Sciatic nerve (tissue), 2 donors: ENCODE measurements at regions not wholly inside any gene's neighbourhood (a gene's known extent, or its start where the extent isn't known, plus 50 kb on each side); places are given as distances from the start of the nearest gene placed in this dataset.
A peak's percentile ranks its signal among the peaks of the same experiment; 100 is the strongest.

Source experiments
- ATAC-seq: fragments of 200-7000 bp; cut with Tn5 transposase; one replicate; pipeline ENCODE4 v1.9.1; 2020; ENCODE audit warnings: mild to moderate bottlenecking, moderate library complexity
- DNase-seq: peaks from one replicate; pipeline ENCODE4 v3.0.0-alpha.2; 2020; ENCODE audit warnings: low spot score
- intact Hi-C: fragments of 100-400 bp; cut with DNase I; formaldehyde crosslinking; loops from one replicate; pipeline ENCODE4 v1.14.2; 2022
- donor health status: DM: no; HTN: no; CAD: no.
- donor health status: DM: no; HTN: no; CAD: no.

DNA sequence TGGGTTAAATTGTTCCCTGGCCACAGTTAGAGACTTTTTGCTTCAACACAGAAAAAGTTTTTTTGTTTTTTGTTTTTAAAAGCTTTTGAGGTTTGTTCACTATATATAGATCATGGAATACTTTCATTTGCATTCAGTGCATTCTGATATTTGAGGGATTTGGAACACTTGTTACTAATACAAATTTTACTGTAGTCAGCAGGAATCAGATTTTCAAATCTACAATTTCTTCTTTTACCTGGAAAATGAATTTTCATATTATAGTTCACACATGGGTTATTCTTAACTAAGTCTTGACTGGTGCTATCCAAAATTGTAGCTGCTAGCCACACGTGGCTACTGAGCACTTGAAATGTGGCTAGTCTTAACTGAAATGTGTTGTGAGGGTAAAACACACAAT lies 142.0 kb downstream of the RMI1 start:
- no peak for DNase-seq
- ATAC-seq: no peak
- intact Hi-C loops: no loop called here

- no peak for DNase-seq
- ATAC-seq: no peak
- intact Hi-C loops: no loop called here
These were observed 143.2 kb downstream of the RMI1 start for GRCh38 chr9:84123648-84124406.

GRCh38 chr9:84125046-84125445 lies 144.4 kb downstream of the RMI1 start:
- DNase-seq (no peak), ATAC-seq (no peak)
- intact Hi-C loops: no loop called here

GRCh38 chr9:84129529-84129928 lies 148.9 kb downstream of the RMI1 start:
- no peak for ATAC-seq
- DNase-seq: no peak
- intact Hi-C loops: no loop called here

DNA sequence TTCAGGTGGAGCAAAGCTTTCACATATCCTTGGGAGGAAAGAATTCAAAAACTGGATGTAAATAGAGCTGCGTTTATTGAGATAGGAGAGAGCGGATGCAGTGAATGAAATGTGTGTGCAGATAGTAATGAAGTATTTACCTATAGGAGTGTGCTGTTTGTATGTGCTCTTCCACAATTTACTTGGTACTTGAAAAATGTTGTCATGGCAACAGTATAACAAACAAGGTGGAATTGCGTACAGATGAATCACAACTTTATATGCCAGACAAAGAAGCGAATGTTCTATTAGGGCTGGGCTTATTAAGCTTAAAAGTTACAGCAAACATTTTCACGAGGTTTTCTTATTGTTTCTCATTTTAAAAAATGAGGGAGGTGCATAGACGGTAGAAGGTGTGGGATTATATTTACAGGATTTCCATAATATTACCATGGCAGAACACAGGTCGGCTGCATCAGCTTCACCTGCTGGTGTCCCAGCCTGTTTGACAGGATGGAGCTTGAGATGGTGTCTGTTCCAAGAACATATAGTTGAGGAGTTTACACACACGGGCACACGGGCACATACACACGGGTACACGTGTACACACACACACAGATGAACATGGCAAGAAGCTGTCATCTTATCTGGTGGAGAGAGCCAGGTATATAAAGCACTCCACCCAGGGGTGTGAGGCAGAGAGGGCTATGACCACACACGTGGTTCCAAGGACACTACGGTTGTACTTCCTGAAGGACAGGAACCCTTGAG lies 155.7 kb downstream of the RMI1 start:
- intact Hi-C loops: no loop called here
- DNase-seq (no peak), ATAC-seq (no peak)

GRCh38 chr9:84137968-84138367 lies 157.4 kb downstream of the RMI1 start:
- DNase-seq (no peak), ATAC-seq (no peak)
- intact Hi-C loops: no loop called here

GRCh38 chr9:84138541-84138940 lies 157.9 kb downstream of the RMI1 start:
- intact Hi-C loops: no loop called here
- no peak for DNase-seq
- no peak for ATAC-seq

- intact Hi-C loops: no loop called here
- peak; percentile 63 for ATAC-seq
- no peak for DNase-seq
These were observed 158.9 kb downstream of the RMI1 start for GRCh38 chr9:84139296-84140070.

DNA sequence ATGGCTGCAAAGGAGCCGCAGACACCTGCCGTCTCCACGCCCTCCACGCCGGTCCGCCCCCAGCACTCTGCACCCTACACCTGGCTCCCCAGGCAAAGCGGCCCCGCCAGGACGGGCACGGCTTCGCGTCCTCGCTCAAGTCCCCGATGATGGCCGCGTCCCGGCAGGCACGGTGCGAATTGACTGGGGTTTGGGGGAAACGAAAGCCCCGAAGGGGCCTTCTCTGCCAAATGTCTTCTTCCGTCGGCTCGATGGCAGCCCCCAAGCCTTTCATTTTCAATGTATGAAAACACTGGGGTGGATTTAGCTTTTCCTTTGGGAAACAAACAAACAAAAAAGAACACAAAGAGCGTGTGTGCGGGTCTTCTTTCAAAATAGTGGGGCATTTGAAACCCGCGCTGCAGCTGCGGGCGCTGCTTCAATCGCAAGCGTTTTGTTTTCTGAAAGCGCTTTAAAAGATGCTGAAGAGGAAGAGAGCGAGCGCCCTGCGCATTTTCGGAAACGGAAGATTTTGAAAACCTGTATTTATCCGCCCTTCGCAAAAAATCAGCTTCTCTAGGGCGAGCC lies 160.0 kb downstream of the RMI1 start:
- intact Hi-C loops: no loop called here
- DNase-seq: no peak
- peak; percentile 19 for ATAC-seq

GRCh38 chr9:84141741-84142370 lies 161.3 kb downstream of the RMI1 start:
- ATAC-seq: no peak

GRCh38 chr9:84145031-84145430 lies 164.4 kb downstream of the RMI1 start:
- DNase-seq (no peak), ATAC-seq (no peak)
- intact Hi-C loops: no loop called here

More at GRCh38 chr9:84141741-84142370, 161.3 kb downstream of the RMI1 start:
- DNase-seq: no peak
- intact Hi-C loops: no loop called here

- ATAC-seq (no peak), DNase-seq (no peak)
- intact Hi-C loops: no loop called here
These were observed 165.2 kb downstream of the RMI1 start for GRCh38 chr9:84145780-84146179.

- intact Hi-C loops: no loop called here
- ATAC-seq (peak; percentile 84), DNase-seq (no peak)
These were observed 166.5 kb downstream of the RMI1 start for GRCh38 chr9:84146893-84147710.

- intact Hi-C loops: no loop called here
- ATAC-seq (no peak), DNase-seq (no peak)
These were observed 170.6 kb downstream of the RMI1 start for GRCh38 chr9:84151236-84151635.

- no peak for ATAC-seq
- DNase-seq: no peak
- intact Hi-C loops: no loop called here
These were observed 171.0 kb downstream of the RMI1 start for GRCh38 chr9:84151640-84152039.

DNA sequence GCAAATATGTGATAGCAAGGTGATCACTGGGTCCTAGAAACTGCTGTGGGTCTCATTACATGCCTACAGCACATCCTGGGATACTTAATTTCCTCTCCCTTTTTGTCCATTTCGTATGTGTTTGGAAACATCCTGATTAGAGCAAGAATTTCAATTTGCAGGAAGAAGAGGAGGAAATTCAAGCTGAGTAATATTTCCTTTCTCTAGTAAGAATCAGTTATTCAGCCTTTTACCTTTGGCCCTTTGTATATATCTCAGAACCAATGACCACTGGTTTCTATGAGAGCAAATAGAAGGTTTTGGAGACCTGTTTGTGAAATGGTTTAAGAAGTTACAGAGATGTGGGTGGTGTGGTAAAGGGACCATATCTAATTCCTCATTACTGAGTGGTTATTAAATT lies 171.6 kb downstream of the RMI1 start:
- intact Hi-C loops: no loop called here
- ATAC-seq (no peak), DNase-seq (no peak)

DNA sequence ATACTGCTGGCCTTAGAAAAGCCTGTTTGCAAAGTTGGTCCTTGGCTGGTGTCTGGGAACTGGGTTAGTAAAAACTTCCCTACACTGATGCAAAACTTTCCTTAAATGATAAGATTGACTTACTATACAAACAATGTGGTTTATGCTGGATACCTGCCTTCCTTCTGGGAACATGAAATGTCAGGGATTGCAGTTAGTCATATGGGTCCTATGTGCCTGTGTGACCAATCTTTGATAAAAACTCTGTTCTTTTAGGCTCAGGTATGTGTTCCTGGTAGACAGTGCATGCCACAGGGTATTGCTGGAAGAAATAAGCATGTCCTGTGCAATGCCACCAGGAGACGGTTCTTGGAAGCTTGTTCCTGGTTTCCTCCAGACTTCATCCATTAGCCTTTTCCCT lies 173.3 kb downstream of the RMI1 start:
- DNase-seq (no peak), ATAC-seq (no peak)
- intact Hi-C loops: no loop called here

DNA sequence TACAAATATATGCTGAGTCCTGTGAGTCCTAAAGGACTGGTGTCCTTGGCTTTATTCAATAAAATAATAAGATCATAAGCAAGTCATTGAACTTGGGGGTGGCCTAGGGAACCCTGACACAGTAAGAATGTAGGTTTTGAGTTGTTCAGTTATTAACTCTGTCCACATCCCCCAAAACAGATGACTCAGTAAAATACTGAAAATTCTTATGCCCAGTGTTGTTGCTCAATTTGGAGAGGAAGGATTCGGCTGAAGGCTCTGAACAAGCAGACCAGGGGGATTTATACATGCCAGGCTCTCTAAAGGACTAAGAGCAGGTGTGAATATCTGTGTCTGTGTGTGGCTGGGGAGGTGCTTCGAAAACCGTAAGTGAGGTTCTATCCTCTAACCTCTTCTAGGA lies 173.7 kb downstream of the RMI1 start:
- no peak for DNase-seq
- no peak for ATAC-seq

More for the DNA sequence above, 173.7 kb downstream of the RMI1 start:
- intact Hi-C loops: no loop called here
